ENCODE measurements at regions not wholly inside any gene's neighbourhood (a gene's known extent, or its start where the extent isn't known, plus 50 kb on each side); places are given as distances from the start of the nearest gene placed in this dataset.

DNA sequence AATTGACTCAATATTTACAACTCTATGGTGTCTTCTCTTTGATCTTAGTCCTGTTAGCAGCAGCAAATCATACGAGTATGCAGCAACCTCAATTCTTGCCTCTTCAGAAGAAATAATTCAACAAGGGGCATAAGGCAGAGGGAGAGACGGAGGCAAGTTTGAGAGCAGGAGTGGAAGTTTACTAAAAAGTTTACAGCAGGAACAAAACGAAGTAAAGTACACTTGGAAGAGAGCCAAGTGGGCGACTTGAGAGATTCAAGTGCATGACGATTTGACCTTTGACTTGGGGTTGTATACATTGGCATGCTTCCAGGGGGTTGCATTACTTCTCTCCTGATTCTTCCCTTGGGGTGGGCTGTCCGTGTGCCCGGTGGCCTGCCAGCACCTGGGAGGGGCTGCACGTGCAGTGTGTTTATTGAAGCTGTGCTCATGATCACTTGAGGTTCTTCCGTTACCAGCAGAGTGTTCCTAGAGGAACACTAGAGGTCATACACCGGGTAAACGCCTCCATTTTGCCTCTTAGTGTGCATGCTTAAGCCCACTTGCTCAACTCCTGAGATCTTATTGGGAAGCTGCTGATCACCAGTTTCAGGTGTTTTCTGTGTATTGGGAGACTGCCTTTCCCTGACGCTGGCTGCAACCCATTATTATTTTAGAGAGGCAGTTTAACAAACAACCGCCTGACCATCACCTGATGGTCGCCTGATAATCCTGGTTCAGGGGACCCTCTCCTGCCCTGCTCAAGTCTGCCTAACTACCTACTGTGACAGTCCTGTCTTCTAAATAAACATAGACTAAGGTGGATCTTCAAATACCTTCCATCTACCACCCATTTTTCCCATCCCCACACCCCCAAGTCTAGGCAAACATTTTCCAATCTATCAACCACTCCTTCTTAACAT lies 172.4 kb upstream of the MYLIP start:
- CTCF ChIA-PET: no interaction called here
- Histone ChIP-seq H2AFZ (ENCODE audit: low read length) (no peak overlapping the region), H3K9me3 (ENCODE audit: low read length) (no peaks in the 10 kb centered on the region)

DNA sequence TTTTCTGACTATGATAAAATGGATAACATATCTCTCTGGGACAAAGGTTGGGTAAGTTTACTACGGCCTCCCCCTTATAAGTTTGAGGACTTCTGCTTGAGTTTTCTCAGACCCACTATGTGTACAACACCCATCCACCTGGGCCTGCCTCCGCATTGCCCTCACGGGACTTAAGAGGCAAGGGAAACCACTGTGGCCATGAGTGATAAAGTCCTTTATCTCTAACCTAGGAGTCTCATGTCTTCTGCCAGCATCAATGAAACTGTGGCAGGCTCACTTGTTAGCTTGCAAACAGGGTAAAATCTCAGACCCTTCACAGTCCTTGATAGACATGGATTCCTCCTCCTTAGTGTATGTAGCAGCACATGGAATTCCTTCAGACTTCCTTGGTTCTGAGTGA lies 173.4 kb upstream of the MYLIP start:
- no peak overlapping the region for H3K4me2 ChIP-seq (ENCODE audit: low read length)
- H3F3A ChIP-seq (ENCODE audit: low read length, unreplicated experiment): no peaks in the 10 kb centered on the region
- no peak overlapping the region for H3K4me3 ChIP-seq (ENCODE audit: low read length)
- POLR2A ChIA-PET (ENCODE audit: unreplicated experiment): no interaction called here
- no peaks in the 10 kb centered on the region for H3K9me2 ChIP-seq (replicated peaks; ENCODE audit: low read length)
- H2AFZ ChIP-seq (ENCODE audit: low read length): no peak overlapping the region
- CTCF ChIA-PET: no interaction called here
- H3K9me3 ChIP-seq (ENCODE audit: low read length): no peaks in the 10 kb centered on the region
- intact Hi-C loops (cut with micrococcal nuclease): no loop called here
- no peaks in the 10 kb centered on the region for H3K79me2 ChIP-seq (ENCODE audit: low read length)
- no peak for DNase-seq
- BruUV-seq (replicated peaks): no TSS peak
- no peak overlapping the region for H3K27ac ChIP-seq (ENCODE audit: low read length)
- peaks cover 2% of the 10 kb centered on the region for H3K4me1 ChIP-seq (ENCODE audit: insufficient read depth, low read length)
- no peaks in the 10 kb centered on the region for H4K20me1 ChIP-seq (ENCODE audit: low read length)
- TF ChIP-seq EZH2 (IDR thresholded peaks at IDR 0.05; ENCODE audit: low read length, unreplicated experiment): no peak
- TF ChIP-seq, protein P1, sequence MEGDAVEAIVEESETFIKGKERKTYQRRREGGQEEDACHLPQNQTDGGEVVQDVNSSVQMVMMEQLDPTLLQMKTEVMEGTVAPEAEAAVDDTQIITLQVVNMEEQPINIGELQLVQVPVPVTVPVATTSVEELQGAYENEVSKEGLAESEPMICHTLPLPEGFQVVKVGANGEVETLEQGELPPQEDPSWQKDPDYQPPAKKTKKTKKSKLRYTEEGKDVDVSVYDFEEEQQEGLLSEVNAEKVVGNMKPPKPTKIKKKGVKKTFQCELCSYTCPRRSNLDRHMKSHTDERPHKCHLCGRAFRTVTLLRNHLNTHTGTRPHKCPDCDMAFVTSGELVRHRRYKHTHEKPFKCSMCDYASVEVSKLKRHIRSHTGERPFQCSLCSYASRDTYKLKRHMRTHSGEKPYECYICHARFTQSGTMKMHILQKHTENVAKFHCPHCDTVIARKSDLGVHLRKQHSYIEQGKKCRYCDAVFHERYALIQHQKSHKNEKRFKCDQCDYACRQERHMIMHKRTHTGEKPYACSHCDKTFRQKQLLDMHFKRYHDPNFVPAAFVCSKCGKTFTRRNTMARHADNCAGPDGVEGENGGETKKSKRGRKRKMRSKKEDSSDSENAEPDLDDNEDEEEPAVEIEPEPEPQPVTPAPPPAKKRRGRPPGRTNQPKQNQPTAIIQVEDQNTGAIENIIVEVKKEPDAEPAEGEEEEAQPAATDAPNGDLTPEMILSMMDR (conservative IDR thresholded peaks at IDR 0.05; ENCODE audit: low read depth, low read length): no peak
- no peak for TF ChIP-seq EZH2phosphoT487 (IDR thresholded peaks at IDR 0.05; ENCODE audit: borderline replicate concordance, low read length)
- no peak overlapping the region for H3K9ac ChIP-seq (ENCODE audit: low read length)
- no peak for ATAC-seq
- H3K36me3 ChIP-seq (ENCODE audit: low read depth, low read length): no peaks in the 10 kb centered on the region
- no peaks in the 10 kb centered on the region for H3K27me3 ChIP-seq (ENCODE audit: low read length)

More for the DNA sequence above, 172.4 kb upstream of the MYLIP start:
- Histone ChIP-seq H3K79me2 (ENCODE audit: low read length) (no peaks in the 10 kb centered on the region), H3K4me3 (ENCODE audit: low read length) (no peak overlapping the region), H3K36me3 (ENCODE audit: low read depth, low read length) (no peaks in the 10 kb centered on the region), H3K4me2 (ENCODE audit: low read length) (no peak overlapping the region), H3F3A (ENCODE audit: low read length, unreplicated experiment) (no peaks in the 10 kb centered on the region), H3K4me1 (ENCODE audit: insufficient read depth, low read length) (no peaks in the 10 kb centered on the region), H3K9ac (ENCODE audit: low read length) (no peak overlapping the region), H3K27ac (ENCODE audit: low read length) (no peak overlapping the region), H4K20me1 (ENCODE audit: low read length) (no peaks in the 10 kb centered on the region), H3K27me3 (ENCODE audit: low read length) (no peaks in the 10 kb centered on the region), H3K9me2 (replicated peaks; ENCODE audit: low read length) (no peaks in the 10 kb centered on the region)
- POLR2A ChIA-PET (ENCODE audit: unreplicated experiment): no interaction called here
- TF ChIP-seq EZH2 (IDR thresholded peaks at IDR 0.05; ENCODE audit: low read length, unreplicated experiment) (no peak), EZH2phosphoT487 (IDR thresholded peaks at IDR 0.05; ENCODE audit: borderline replicate concordance, low read length) (no peak)
- TF ChIP-seq, protein P1 (conservative IDR thresholded peaks at IDR 0.05; ENCODE audit: low read depth, low read length): no peak
- DNase-seq: no peak
- ATAC-seq: no peak
- no TSS peak for BruUV-seq (replicated peaks)
- intact Hi-C loops (cut with micrococcal nuclease): no loop called here
